Activated CD4-positive, alpha-beta memory T cell treated with anti-CD3 and anti-CD28 coated beads for 36 hours (primary cell): ENCODE measurements at regions not wholly inside any gene's neighbourhood (a gene's known extent, or its start where the extent isn't known, plus 50 kb on each side); places are given as distances from the start of the nearest gene placed in this dataset.
A peak's percentile ranks its signal among the peaks of the same experiment; 100 is the strongest.

Source experiments
- CTCF ChIA-PET: fragments of 350-600 bp; sonication (Branson Sonifier 250); formaldehyde crosslinking; loops from one replicate; lab custom pipeline; 2021; ENCODE audit warnings: antibody characterized with exemption, inconsistent platforms; lab: Charles Lee
- POLR2A ChIA-PET: fragments of 350-600 bp; sonication (Branson Sonifier 250); formaldehyde crosslinking; loops from one replicate; lab custom pipeline; 2021; ENCODE audit warnings: antibody characterized with exemption; lab: Charles Lee
- DNase-seq: peaks from one replicate; pipeline ENCODE4 v3.0.0-alpha.2; 2020
- H3K27ac Mint-ChIP-seq: one replicate; pipeline ENCODE4 v1.8.0; 2021; ENCODE audit warnings: mixed read lengths
- H3K27me3 Mint-ChIP-seq: one replicate; pipeline ENCODE4 v1.8.0; 2021; ENCODE audit warnings: mixed read lengths
- H3K36me3 Mint-ChIP-seq: one replicate; pipeline ENCODE4 v1.8.0; 2021; ENCODE audit warnings: mixed read lengths
- H3K4me1 Mint-ChIP-seq: one replicate; pipeline ENCODE4 v1.8.0; 2021; ENCODE audit warnings: low read depth, mixed read lengths
- H3K4me3 Mint-ChIP-seq: one replicate; pipeline ENCODE4 v1.8.0; 2021; ENCODE audit warnings: mild to moderate bottlenecking, mixed read lengths
- H3K9me3 Mint-ChIP-seq: one replicate; pipeline ENCODE4 v1.8.0; 2021; ENCODE audit warnings: mixed read lengths
- intact Hi-C: fragments of 100-400 bp; cut with micrococcal nuclease; formaldehyde crosslinking; loops from one replicate; pipeline ENCODE4 v1.15.1; 2023

GRCh38 chr5:110844251-110844650 is 105.4 kb downstream of the SLC25A46 start:
- POLR2A ChIA-PET: no interaction called here

GRCh38 chr5:110846398-110847001 is 107.7 kb downstream of the SLC25A46 start:
- no peak for DNase-seq
- intact Hi-C loops: no loop called here
- Mint-ChIP-seq H3K27ac (no peak overlapping the region), H3K4me3 (no peak overlapping the region), H3K9me3 (peaks cover 6% of the 10 kb centered on the region), H3K4me1 (no peaks in the 10 kb centered on the region), H3K36me3 (no peaks in the 10 kb centered on the region), H3K27me3 (peaks cover 4% of the 10 kb centered on the region)
- ChIA-PET POLR2A (no interaction called here), CTCF (no interaction called here)

More at GRCh38 chr5:110844251-110844650, 105.4 kb downstream of the SLC25A46 start:
- intact Hi-C loops: no loop called here
- Mint-ChIP-seq H3K27ac (no peak overlapping the region), H3K27me3 (peaks cover 4% of the 10 kb centered on the region), H3K4me1 (no peaks in the 10 kb centered on the region), H3K9me3 (peaks cover 3% of the 10 kb centered on the region), H3K4me3 (no peak overlapping the region), H3K36me3 (no peaks in the 10 kb centered on the region)
- CTCF ChIA-PET: no interaction called here
- no peak for DNase-seq

- Mint-ChIP-seq H3K4me3 (no peak overlapping the region), H3K36me3 (no peaks in the 10 kb centered on the region), H3K4me1 (no peaks in the 10 kb centered on the region), H3K27ac (no peak overlapping the region), H3K9me3 (peaks cover 6% of the 10 kb centered on the region), H3K27me3 (peaks cover 10% of the 10 kb centered on the region)
- ChIA-PET CTCF (no interaction called here), POLR2A (no interaction called here)
- intact Hi-C loops: no loop called here
- no peak for DNase-seq
Observed at GRCh38 chr5:110851357-110851756, 112.5 kb downstream of the SLC25A46 start.

GRCh38 chr5:110852053-110852452 is 113.2 kb downstream of the SLC25A46 start:
- H3K9me3 Mint-ChIP-seq: peaks cover 6% of the 10 kb centered on the region
- ChIA-PET CTCF (no interaction called here), POLR2A (no interaction called here)
- H3K4me3 Mint-ChIP-seq: no peak overlapping the region
- H3K27ac Mint-ChIP-seq: no peak overlapping the region
- H3K4me1 Mint-ChIP-seq: no peaks in the 10 kb centered on the region
- intact Hi-C loops: no loop called here
- no peak for DNase-seq
- H3K36me3 Mint-ChIP-seq: no peaks in the 10 kb centered on the region
- H3K27me3 Mint-ChIP-seq: peaks cover 10% of the 10 kb centered on the region

- H3K27me3 Mint-ChIP-seq: peaks cover 10% of the 10 kb centered on the region
- H3K36me3 Mint-ChIP-seq: no peaks in the 10 kb centered on the region
- POLR2A ChIA-PET: no interaction called here
- no peaks in the 10 kb centered on the region for H3K4me1 Mint-ChIP-seq
- no peak overlapping the region for H3K27ac Mint-ChIP-seq
- peaks cover 6% of the 10 kb centered on the region for H3K9me3 Mint-ChIP-seq
- no peak for DNase-seq
- no peak overlapping the region for H3K4me3 Mint-ChIP-seq
- intact Hi-C loops: no loop called here
- CTCF ChIA-PET: no interaction called here
Observed at GRCh38 chr5:110852541-110852940, 113.7 kb downstream of the SLC25A46 start.

- Mint-ChIP-seq H3K9me3 (peaks cover 6% of the 10 kb centered on the region), H3K4me3 (no peak overlapping the region), H3K36me3 (no peaks in the 10 kb centered on the region), H3K27me3 (peaks cover 10% of the 10 kb centered on the region), H3K27ac (no peak overlapping the region), H3K4me1 (no peaks in the 10 kb centered on the region)
- intact Hi-C loops: no loop called here
- ChIA-PET CTCF (no interaction called here), POLR2A (no interaction called here)
- DNase-seq: no peak
Observed at GRCh38 chr5:110853267-110853666, 114.5 kb downstream of the SLC25A46 start.

- ChIA-PET CTCF (interaction anchor here (0.7 kb wide), 1 partner anchor 108 kb away, joined by 4 read pairs; no protein-coding TSS in a partner anchor), POLR2A (no interaction called here)
- Mint-ChIP-seq H3K9me3 (peaks cover 4% of the 10 kb centered on the region), H3K4me3 (no peak overlapping the region), H3K27ac (no peak overlapping the region), H3K4me1 (no peaks in the 10 kb centered on the region), H3K36me3 (no peaks in the 10 kb centered on the region), H3K27me3 (peaks cover 10% of the 10 kb centered on the region)
- no peak for DNase-seq
- intact Hi-C loops: no loop called here
Observed at GRCh38 chr5:110854200-110854599, 115.4 kb downstream of the SLC25A46 start.

- Mint-ChIP-seq H3K4me3 (no peak overlapping the region), H3K27me3 (peaks cover 12% of the 10 kb centered on the region), H3K27ac (no peak overlapping the region), H3K4me1 (no peaks in the 10 kb centered on the region), H3K9me3 (no peaks in the 10 kb centered on the region), H3K36me3 (no peaks in the 10 kb centered on the region)
- CTCF ChIA-PET: no interaction called here
- intact Hi-C loops: no loop called here
- POLR2A ChIA-PET: no interaction called here
- DNase-seq: no peak
Observed at GRCh38 chr5:110855961-110856360, 117.2 kb downstream of the SLC25A46 start.

GRCh38 chr5:110865400-110866094 is 126.7 kb downstream of the SLC25A46 start:
- intact Hi-C loops: loop anchor here (1.0 kb wide), 1 partner anchor 113 kb away; no protein-coding TSS in a partner anchor
- no peak overlapping the region for H3K4me3 Mint-ChIP-seq
- POLR2A ChIA-PET: no interaction called here
- no peaks in the 10 kb centered on the region for H3K9me3 Mint-ChIP-seq
- DNase-seq: peak; percentile 13
- CTCF ChIA-PET: interaction anchor here (0.9 to 1.4 kb wide), 2 partner anchors 109 to 112 kb away, joined by 3 to 4 read pairs; no protein-coding TSS in a partner anchor
- no peaks in the 10 kb centered on the region for H3K4me1 Mint-ChIP-seq
- no peak overlapping the region for H3K27ac Mint-ChIP-seq
- H3K36me3 Mint-ChIP-seq: no peaks in the 10 kb centered on the region
- peaks cover 7% of the 10 kb centered on the region for H3K27me3 Mint-ChIP-seq

GRCh38 chr5:110869927-110870326 is 131.1 kb downstream of the SLC25A46 start:
- H3K36me3 Mint-ChIP-seq: no peaks in the 10 kb centered on the region
- POLR2A ChIA-PET: no interaction called here
- intact Hi-C loops: no loop called here
- H3K4me3 Mint-ChIP-seq: no peak overlapping the region
- no peak for DNase-seq
- CTCF ChIA-PET: no interaction called here
- H3K4me1 Mint-ChIP-seq: no peaks in the 10 kb centered on the region
- no peaks in the 10 kb centered on the region for H3K9me3 Mint-ChIP-seq
- H3K27ac Mint-ChIP-seq: no peak overlapping the region
- H3K27me3 Mint-ChIP-seq: peaks cover 3% of the 10 kb centered on the region

GRCh38 chr5:110872200-110872599 is 133.4 kb downstream of the SLC25A46 start:
- Mint-ChIP-seq H3K36me3 (no peaks in the 10 kb centered on the region), H3K27ac (no peak overlapping the region), H3K4me3 (no peak overlapping the region), H3K27me3 (no peaks in the 10 kb centered on the region), H3K4me1 (no peaks in the 10 kb centered on the region), H3K9me3 (no peaks in the 10 kb centered on the region)
- CTCF ChIA-PET: no interaction called here
- no peak for DNase-seq
- POLR2A ChIA-PET: no interaction called here
- intact Hi-C loops: no loop called here

GRCh38 chr5:110872963-110873362 is 134.2 kb downstream of the SLC25A46 start:
- H3K4me3 Mint-ChIP-seq: no peak overlapping the region
- DNase-seq: no peak
- H3K27ac Mint-ChIP-seq: no peak overlapping the region
- POLR2A ChIA-PET: no interaction called here
- CTCF ChIA-PET: no interaction called here
- intact Hi-C loops: no loop called here
- H3K4me1 Mint-ChIP-seq: no peaks in the 10 kb centered on the region
- H3K27me3 Mint-ChIP-seq: no peaks in the 10 kb centered on the region
- no peaks in the 10 kb centered on the region for H3K9me3 Mint-ChIP-seq
- H3K36me3 Mint-ChIP-seq: no peaks in the 10 kb centered on the region
